NB4 (cell line): ENCODE measurements at regions not wholly inside any gene's neighbourhood (a gene's known extent, or its start where the extent isn't known, plus 50 kb on each side); places are given as distances from the start of the nearest gene placed in this dataset.

Experiments used
- POLR2A ChIP-seq: IDR thresholded peaks from 2 replicates; pipeline ENCODE4 v1.6.1; 2011; ENCODE audit warnings: mild to moderate bottlenecking; ENCODE audit not compliant: insufficient read length; ENCODE audit errors: extremely low read depth
- TF ChIP-seq, protein P1 (sequence below): IDR thresholded peaks from one replicate; pipeline ENCODE4 v1.5.1; 2012; ENCODE audit warnings: low read depth, low read length

DNA sequence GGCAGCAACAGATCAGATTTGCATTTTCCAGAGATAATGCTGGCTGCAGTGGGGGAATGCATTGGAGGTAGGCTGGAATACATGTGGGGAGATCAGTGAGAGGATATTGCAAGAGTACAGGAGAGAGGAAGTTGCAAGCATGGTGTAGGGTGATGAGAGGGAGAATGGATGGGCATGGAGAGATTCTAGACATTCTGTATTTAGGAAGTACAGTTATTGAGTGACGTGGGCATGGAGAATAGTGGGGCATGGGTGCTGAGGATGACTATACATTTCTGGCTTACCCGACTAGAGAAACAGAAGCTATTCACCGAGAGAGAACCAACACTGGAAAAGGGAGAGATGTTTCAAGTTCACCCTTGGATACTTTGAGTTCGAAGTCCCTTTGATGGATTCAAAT is 116.9 kb upstream of the SVIL start:
- TF ChIP-seq, protein P1, sequence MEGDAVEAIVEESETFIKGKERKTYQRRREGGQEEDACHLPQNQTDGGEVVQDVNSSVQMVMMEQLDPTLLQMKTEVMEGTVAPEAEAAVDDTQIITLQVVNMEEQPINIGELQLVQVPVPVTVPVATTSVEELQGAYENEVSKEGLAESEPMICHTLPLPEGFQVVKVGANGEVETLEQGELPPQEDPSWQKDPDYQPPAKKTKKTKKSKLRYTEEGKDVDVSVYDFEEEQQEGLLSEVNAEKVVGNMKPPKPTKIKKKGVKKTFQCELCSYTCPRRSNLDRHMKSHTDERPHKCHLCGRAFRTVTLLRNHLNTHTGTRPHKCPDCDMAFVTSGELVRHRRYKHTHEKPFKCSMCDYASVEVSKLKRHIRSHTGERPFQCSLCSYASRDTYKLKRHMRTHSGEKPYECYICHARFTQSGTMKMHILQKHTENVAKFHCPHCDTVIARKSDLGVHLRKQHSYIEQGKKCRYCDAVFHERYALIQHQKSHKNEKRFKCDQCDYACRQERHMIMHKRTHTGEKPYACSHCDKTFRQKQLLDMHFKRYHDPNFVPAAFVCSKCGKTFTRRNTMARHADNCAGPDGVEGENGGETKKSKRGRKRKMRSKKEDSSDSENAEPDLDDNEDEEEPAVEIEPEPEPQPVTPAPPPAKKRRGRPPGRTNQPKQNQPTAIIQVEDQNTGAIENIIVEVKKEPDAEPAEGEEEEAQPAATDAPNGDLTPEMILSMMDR: no peak
- TF ChIP-seq POLR2A: no peak
